ENCODE measurements at regions not wholly inside any gene's neighbourhood (a gene's known extent, or its start where the extent isn't known, plus 50 kb on each side); places are given as distances from the start of the nearest gene placed in this dataset.

DNA sequence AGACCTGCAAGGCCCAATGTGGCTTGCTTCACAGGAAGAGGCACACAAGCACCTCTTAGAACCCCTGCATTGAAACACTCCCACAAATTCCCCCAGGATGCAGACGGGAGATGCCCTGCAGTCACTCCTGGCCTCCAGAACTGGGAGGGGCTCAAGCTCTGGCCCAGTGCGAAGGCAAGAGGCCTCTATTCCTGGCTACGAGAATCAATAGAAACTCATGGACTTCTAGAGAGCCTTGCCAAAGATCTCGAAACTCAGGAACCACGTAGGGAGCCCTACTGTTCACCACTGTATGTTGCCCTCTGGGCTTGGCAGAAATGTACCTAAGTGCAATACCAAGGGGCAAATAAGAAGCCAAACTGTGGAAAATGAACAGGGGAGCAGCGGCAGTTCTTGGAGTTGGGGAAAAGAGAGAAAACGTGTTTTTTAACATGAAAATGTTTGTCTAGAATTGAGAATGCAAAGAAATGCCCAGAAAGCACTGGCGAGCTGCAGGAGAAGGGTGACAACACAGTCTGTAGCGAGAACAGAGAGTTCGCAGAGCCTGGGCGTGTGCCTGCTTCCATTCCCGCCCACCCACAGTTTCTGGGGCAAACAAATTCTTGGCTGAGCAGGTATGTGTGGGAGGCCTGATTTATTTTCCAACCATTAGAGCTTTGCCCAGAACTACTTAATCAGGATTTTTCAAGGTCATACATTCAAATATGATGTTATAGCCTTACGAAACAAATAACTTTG is 260.5 kb upstream of the KLF14 start:
- DNase-seq (ENCODE audit: low read depth in 2 of 2) = no peak

DNA sequence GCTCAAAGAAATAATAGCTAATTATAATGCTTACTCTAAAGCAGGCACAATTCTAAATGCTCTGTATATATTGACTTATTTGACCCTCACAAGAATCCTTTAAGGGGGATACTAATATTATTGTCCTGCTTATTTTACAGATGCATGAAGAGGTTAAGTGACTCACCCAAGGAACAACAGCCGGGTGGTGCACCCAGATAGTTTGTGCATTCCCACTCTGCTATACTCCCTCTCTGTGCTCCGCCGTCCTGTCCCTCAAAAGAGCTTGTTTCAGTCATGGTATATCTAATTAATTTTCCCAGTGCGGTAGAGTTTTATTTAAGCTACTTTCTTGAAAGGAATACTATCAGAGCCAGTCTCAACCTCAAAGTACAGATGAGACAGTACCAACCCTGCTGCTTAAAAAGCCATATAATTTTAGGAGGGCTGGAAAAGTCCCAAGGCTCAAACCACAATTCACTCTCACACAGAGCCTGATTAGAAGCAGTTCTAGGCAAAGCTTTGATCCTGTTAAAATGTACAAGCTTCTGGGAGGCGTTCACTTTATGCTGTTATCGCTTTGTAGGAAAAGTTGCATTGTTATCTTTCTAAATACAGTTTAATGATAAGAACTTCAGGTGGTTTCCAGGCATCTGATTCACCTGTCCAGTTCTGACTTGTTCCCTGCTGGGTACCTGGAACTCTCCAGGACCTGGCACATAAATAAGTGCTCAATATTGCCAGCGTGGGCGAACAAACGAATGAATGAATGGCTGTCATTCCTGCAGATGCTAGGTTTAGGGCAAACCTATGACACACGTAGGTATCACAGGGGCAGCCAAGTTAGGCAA is 261.5 kb upstream of the KLF14 start:
- DNase-seq (ENCODE audit: low read depth in 2 of 2) = no peak

DNA sequence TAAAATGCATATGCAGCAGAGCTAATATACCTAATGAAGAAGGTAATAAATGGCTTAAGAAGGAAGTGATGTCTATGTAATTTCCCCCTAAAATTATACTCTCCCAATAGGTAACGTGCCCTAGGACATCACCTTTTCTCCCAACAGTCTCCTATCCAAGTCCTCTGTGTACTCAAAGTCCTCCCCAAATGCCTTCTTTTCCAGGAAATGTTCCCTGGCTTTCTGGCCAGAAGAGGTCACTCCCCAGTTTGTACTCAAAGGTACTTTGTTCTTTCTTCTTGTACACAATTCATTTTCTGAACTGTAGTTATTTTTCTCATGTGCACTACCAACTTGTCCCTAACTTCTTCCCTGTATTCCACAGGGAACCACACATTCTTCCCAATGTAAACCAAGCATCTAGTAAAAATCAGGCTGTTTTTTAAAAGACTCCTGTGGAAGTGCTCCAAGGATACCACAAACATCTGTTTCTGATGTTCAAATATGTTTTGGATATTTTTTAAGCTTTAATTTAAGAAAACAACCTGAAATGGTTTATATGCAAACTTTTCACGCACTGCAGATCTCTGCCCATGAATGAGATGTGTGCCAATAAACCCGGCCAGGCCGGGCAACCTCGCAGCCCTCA is 262.3 kb upstream of the KLF14 start:
- no peak for DNase-seq (ENCODE audit: low read depth in 2 of 2)

GRCh38 chr7:130996833-130997231 is 262.8 kb upstream of the KLF14 start:
- DNase-seq (ENCODE audit: low read depth in 2 of 2) = no peak

- DNase-seq (ENCODE audit: low read depth in 2 of 2) = no peak
Observed at GRCh38 chr7:130998993-130999602, 265.1 kb upstream of the KLF14 start.

DNA sequence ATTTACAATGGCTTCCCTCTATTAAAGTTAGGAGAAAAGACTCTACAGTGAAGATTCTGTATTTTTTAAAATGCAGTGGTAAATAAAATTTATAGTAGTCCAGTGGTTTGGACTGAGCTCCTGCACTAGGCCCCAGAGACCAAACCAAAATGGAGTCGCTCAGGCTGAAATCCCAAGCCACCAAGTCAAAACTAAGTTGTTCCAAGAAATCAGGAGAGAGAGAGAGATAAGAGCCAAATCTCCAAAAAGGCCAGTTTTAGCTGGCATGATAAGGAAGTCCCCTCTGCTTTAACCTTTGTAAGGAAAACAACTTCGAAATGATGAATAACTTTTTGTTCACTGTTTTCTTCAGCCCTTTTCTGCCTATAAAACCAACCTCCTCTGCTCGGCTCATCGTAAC is 265.9 kb upstream of the KLF14 start:
- no peak for DNase-seq (ENCODE audit: low read depth in 2 of 2)

DNA sequence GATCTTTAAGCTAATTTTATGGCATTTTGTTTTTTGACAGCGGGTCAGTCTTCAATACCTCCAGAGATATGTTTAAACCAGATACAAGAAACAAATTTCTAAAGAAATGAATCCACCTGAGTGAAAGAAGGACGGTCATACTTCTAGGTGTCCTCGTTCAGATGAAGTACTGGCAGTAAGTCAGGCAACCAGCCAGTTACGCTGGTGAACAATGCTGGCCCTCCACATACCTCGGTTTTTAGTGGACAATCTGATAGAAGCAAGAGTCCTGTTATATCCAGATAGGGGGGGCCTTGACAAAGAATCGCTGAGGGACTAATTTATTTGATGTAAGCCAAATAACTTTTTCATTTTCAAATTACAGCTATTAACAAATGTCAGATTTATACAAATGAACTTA is 266.4 kb upstream of the KLF14 start:
- DNase-seq (ENCODE audit: low read depth in 2 of 2) = no peak

- no peak for DNase-seq (ENCODE audit: low read depth in 2 of 2)
Observed at GRCh38 chr7:131000873-131001272, 266.9 kb upstream of the KLF14 start.

DNA sequence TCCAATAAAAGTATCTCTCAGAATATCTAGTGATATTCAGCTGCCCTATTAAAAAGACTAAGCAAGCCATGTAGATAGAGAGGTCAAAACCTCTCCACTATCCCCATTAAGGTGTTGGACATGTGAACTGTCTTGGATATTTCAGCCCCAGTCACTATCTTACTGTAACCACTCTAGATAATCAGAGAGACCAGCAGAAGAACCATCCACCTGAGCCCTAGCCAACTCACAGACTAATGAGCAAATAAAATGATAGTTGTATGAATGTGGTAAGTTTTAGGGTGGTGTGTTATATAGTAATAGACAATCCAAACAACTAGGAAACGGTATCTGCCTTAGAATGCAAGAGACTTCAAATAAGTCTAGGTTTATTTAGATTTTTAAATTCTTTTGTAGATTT is 268.6 kb upstream of the KLF14 start:
- no peak for DNase-seq (ENCODE audit: low read depth in 2 of 2)

GRCh38 chr7:131003634-131004033 is 269.6 kb upstream of the KLF14 start:
- no peak for DNase-seq (ENCODE audit: low read depth in 2 of 2)

DNA sequence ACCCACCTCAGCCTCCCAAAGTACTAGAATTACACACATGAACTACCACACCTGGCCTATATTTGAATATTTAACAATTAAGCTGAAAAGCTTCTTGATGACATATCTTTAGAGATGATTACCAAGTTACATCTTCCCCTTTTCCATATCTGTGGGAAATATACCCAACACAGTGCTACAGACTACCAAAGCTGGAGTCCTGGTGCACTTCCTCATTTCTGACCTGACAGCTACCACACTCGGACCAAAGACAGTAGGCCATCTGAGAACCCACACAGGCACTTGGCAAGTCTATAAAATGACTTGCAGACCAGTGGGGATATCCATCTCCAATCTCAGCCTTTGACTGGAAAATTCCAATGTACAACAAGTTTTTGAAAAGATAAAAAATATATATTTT is 270.4 kb upstream of the KLF14 start:
- DNase-seq (ENCODE audit: low read depth in 2 of 2) = no peak

DNA sequence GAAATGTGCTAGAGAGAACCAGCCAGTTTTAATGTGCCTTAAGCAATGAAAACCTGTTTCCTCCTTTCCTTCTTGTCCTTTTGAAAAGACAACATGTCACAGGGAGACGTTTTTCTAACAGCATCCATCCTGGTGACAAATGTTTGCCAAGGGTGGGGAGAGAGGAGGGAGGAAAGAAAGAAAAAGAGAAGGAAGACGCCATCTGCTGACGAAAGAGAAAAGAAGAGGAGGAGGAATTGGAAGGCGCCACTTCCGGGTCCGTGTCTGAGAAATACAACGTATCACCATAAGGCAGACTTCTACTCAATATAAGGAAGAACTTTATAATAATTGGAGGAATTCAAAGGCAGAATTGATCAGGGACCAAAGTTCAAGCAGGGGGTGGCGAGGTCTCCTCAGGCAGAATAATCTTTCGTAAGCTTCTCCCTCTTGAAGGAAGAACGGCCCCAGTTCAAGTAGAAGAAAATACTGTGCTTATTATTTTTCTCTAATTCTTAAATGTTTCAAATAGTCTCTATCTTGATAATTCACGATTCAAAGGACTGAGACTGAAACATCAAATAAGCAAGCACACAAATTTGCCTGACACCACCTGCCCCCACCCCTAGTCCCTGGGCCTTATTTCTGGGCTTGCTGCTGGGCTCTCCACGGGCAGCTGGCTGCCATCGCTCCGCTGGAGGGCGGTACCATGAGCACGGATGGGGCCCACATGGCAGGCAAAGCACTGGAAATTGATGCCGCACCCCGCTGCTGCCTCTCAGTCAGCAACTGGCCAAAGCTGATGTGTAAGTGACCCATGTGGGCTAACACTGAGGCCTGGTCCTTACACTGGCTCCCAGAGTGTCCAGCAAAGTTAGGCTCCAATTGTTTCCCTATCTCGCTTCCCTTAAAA is 273.7 kb upstream of the KLF14 start:
- DNase-seq (ENCODE audit: low read depth in 2 of 2) = no peak

DNA sequence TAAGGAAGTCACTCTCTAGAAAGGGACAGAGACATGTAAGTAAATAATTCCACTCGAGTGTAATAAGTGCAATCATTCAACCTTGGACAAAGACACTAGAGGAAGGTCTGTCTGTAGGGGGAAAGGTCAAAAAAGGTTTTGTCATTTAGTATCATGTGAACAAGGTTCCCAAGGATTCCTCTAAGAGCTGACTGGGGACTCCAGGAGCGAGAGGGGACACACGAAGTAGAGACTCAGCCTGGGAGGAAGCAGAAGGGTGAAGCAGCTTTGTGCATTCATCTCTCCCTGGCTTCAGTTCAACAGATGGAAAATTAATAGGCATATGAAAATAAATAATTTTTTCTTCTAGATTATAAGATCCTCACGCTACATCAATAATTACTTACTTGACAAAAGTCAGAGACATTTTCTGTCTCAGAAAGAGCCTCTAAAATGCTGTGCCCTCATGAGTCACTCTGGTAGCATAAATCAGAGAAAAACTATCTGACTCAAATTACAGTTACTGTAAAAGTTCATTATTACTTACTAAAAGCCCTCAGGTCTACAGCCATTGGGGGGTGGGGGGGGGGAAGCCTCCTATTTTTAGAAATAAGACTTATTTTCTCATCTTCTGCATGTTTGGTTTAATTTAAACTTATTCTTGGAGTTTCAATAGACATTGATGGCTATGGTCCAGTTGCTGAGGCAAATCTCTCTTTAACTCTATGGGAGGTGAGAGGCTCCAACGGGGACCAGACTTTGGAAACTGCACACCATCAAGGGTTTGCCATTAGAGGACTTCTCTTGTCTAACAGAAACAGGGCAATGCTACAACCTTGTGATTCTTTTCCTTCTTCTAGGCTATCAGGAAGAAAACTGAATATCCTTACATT is 275.1 kb upstream of the KLF14 start:
- no peak for DNase-seq (ENCODE audit: low read depth in 2 of 2)

- DNase-seq (ENCODE audit: low read depth in 2 of 2) = no peak
Observed at GRCh38 chr7:131010029-131010716, 276.2 kb upstream of the KLF14 start.

- DNase-seq (ENCODE audit: low read depth in 2 of 2) = no peak
Observed at GRCh38 chr7:131010717-131011431, 276.9 kb upstream of the KLF14 start.

- no peak for DNase-seq (ENCODE audit: low read depth in 2 of 2)
Observed at GRCh38 chr7:131011432-131011742, 277.4 kb upstream of the KLF14 start.

DNA sequence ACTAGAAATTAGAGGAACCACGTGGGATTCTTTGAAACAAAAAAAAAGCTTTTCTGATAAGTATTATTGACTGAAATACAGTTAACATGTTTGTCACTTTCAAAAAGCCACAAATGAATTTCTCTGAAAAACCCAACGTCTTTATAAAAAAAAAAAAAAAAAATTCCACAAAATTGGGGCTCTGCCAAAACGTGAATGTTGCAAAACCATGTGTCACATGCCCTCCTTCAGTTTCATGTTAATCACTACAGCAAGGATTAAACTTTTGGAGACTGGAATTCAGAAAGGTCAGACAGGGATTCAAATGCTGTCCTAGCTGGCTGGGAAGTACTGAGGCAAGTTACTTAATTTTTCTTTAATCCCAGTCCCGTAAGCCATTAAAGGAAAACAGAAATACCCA is 278.0 kb upstream of the KLF14 start:
- no peak for DNase-seq (ENCODE audit: low read depth in 2 of 2)

- no peak for DNase-seq (ENCODE audit: low read depth in 2 of 2)
Observed at GRCh38 chr7:131012477-131013031, 278.5 kb upstream of the KLF14 start.

GRCh38 chr7:131013716-131014115 is 279.7 kb upstream of the KLF14 start:
- no peak for DNase-seq (ENCODE audit: low read depth in 2 of 2)
